ENCODE measurements at regions not wholly inside any gene's neighbourhood (a gene's known extent, or its start where the extent isn't known, plus 50 kb on each side); places are given as distances from the start of the nearest gene placed in this dataset.

DNA sequence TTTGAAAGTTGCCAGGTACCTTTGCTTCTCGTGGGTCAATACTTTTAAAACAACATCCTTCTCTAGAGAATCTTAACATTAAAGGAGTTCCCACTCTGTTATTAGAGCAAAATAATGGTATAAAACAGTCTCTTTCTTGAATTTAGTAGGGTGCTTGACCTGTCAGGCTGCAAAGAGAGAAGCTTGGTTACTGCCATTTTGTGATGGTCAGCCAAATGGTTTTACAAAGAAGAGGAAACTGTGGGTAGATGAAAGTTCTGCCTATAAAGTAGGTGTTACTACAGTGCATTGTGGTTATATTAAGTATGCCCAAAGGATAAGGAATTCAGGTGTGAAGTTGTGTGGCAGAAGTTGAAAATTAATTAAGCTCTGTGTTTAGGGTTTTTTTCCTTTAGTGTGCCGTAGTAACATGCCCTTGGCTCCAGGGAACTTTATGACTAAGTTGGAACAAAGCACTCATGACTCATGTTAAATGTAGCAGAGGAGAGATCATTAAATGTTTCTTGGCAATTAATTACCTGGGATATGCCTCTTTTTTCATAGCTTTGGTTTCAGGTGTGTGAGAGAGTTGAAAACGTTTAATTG lies 354.0 kb upstream of the KITLG start:
- Histone ChIP-seq H3K36me3 (ENCODE audit: control insufficient read depth in 2 of 2, insufficient read depth in 2 of 2, low read length in 2 of 2) (no peaks in the 10 kb centered on the region), H3K4me3 (ENCODE audit: low read length in 2 of 2) (no peak overlapping the region), H3K27me3 (ENCODE audit: control insufficient read depth in 1 of 2, insufficient read depth in 2 of 2, low read length in 2 of 2) (no peaks in the 10 kb centered on the region), H3K9ac (ENCODE audit: low read length in 2 of 2) (no peak overlapping the region), H3K9me3 (ENCODE audit: control insufficient read depth in 2 of 2, low read length in 2 of 2) (no peaks in the 10 kb centered on the region), H3K27ac (ENCODE audit: low read length) (no peak overlapping the region), H3K4me1 (ENCODE audit: control insufficient read depth, insufficient read depth, low read length) (no peaks in the 10 kb centered on the region)

DNA sequence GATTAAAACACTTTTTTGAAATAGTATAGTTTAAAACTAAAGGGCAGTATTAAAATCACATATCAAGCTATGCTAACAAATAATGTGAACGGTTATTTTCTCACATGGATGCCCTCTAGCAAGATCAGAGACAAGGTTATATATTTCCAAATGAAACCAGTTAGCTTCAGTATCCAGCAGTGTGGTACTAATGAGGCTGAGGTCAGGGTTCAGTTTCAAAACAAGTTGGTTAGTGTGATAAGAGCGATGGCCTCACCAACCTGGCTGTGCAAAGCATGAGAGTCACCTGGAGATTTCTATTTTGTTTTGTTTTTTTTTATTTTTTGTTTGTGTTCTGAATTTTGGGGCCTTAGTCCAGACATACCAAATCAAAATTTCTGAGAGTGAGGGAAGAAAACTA lies 352.2 kb upstream of the KITLG start:
- H3K27me3 ChIP-seq (ENCODE audit: control insufficient read depth in 1 of 2, insufficient read depth in 2 of 2, low read length in 2 of 2) = no peaks in the 10 kb centered on the region
- H3K36me3 ChIP-seq (ENCODE audit: control insufficient read depth in 2 of 2, insufficient read depth in 2 of 2, low read length in 2 of 2) = no peaks in the 10 kb centered on the region
- no peak overlapping the region for H3K27ac ChIP-seq (ENCODE audit: low read length)
- H3K9ac ChIP-seq (ENCODE audit: low read length in 2 of 2) = no peak overlapping the region
- no peaks in the 10 kb centered on the region for H3K4me1 ChIP-seq (ENCODE audit: control insufficient read depth, insufficient read depth, low read length)
- no peak overlapping the region for H3K4me3 ChIP-seq (ENCODE audit: low read length in 2 of 2)
- no peaks in the 10 kb centered on the region for H3K9me3 ChIP-seq (ENCODE audit: control insufficient read depth in 2 of 2, low read length in 2 of 2)

DNA sequence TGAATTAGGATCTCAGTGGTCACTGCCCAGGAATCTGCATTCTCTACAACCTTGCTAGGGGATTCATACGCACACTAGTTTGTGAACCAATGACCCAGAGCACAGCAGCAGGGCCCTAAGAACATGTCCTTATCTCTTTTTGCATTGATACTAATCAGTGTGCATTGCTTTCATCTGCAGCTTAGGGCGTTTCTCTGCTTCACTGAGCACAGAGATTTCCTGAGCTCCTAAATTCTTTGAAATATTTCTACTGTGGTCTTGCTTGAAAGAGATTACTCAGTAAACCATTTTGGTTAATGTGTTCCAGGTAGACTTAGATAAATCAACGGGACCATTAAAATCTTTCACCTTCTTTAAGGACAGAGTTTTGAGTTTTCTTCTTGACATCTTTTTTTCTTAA lies 351.3 kb upstream of the KITLG start:
- Histone ChIP-seq H3K9ac (ENCODE audit: low read length in 2 of 2) (no peak overlapping the region), H3K9me3 (ENCODE audit: control insufficient read depth in 2 of 2, low read length in 2 of 2) (no peaks in the 10 kb centered on the region), H3K27ac (ENCODE audit: low read length) (no peak overlapping the region), H3K4me3 (ENCODE audit: low read length in 2 of 2) (no peak overlapping the region), H3K27me3 (ENCODE audit: control insufficient read depth in 1 of 2, insufficient read depth in 2 of 2, low read length in 2 of 2) (no peaks in the 10 kb centered on the region), H3K36me3 (ENCODE audit: control insufficient read depth in 2 of 2, insufficient read depth in 2 of 2, low read length in 2 of 2) (no peaks in the 10 kb centered on the region), H3K4me1 (ENCODE audit: control insufficient read depth, insufficient read depth, low read length) (no peaks in the 10 kb centered on the region)

DNA sequence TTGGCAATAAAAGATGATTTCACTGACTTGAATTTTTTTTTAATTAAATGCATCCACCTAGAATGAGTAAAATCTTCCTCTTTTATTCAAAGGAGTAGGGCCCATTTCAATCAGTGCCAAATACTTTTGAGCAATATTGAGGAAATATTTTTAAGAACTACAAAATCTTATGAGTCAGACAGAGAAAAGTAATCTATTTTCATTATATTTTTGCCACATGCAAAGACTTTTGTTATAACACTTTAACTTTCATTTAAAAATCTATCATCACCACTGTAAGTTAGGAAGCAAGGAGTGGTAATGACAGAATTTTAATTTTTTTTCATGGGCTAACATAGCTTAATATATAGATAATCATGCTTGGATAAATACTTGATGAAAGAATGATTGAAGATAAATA lies 345.2 kb upstream of the KITLG start:
- Histone ChIP-seq H3K4me3 (ENCODE audit: low read length in 2 of 2) (no peak overlapping the region), H3K9ac (ENCODE audit: low read length in 2 of 2) (no peak overlapping the region), H3K9me3 (ENCODE audit: control insufficient read depth in 2 of 2, low read length in 2 of 2) (no peaks in the 10 kb centered on the region), H3K36me3 (ENCODE audit: control insufficient read depth in 2 of 2, insufficient read depth in 2 of 2, low read length in 2 of 2) (no peaks in the 10 kb centered on the region), H3K4me1 (ENCODE audit: control insufficient read depth, insufficient read depth, low read length) (no peaks in the 10 kb centered on the region), H3K27ac (ENCODE audit: low read length) (no peak overlapping the region), H3K27me3 (ENCODE audit: control insufficient read depth in 1 of 2, insufficient read depth in 2 of 2, low read length in 2 of 2) (no peaks in the 10 kb centered on the region)

- no peaks in the 10 kb centered on the region for H3K4me1 ChIP-seq (ENCODE audit: control insufficient read depth, insufficient read depth, low read length)
Measured at GRCh38 chr12:88924162-88924561, 343.9 kb upstream of the KITLG start.

DNA sequence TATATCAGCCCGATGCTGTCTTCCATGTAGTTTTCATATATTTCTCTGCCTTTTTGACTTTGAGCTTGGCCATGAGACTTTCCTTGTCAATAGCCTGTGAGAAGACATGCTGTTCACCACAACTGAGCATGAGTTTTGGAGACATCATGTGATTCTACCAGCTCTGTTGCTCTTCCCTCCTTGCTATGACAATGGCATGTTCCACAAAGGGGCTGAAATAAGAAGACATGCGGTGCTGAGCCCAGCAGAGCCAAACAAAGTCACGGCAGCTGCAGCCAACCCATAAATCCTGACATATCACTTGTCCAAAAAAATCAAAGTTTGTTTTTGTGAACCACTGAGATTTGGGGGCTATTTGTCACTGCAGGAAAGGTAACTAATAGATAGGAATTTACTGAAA lies 343.4 kb upstream of the KITLG start:
- Histone ChIP-seq H3K36me3 (ENCODE audit: control insufficient read depth in 2 of 2, insufficient read depth in 2 of 2, low read length in 2 of 2) (no peaks in the 10 kb centered on the region), H3K9me3 (ENCODE audit: control insufficient read depth in 2 of 2, low read length in 2 of 2) (no peaks in the 10 kb centered on the region), H3K4me1 (ENCODE audit: control insufficient read depth, insufficient read depth, low read length) (no peaks in the 10 kb centered on the region), H3K4me3 (ENCODE audit: low read length in 2 of 2) (no peak overlapping the region), H3K27me3 (ENCODE audit: control insufficient read depth in 1 of 2, insufficient read depth in 2 of 2, low read length in 2 of 2) (no peaks in the 10 kb centered on the region), H3K9ac (ENCODE audit: low read length in 2 of 2) (no peak overlapping the region), H3K27ac (ENCODE audit: low read length) (no peak overlapping the region)

More at GRCh38 chr12:88924162-88924561, 343.9 kb upstream of the KITLG start:
- Histone ChIP-seq H3K27me3 (ENCODE audit: control insufficient read depth in 1 of 2, insufficient read depth in 2 of 2, low read length in 2 of 2) (no peaks in the 10 kb centered on the region), H3K36me3 (ENCODE audit: control insufficient read depth in 2 of 2, insufficient read depth in 2 of 2, low read length in 2 of 2) (no peaks in the 10 kb centered on the region), H3K27ac (ENCODE audit: low read length) (no peak overlapping the region), H3K9ac (ENCODE audit: low read length in 2 of 2) (no peak overlapping the region), H3K4me3 (ENCODE audit: low read length in 2 of 2) (no peak overlapping the region), H3K9me3 (ENCODE audit: control insufficient read depth in 2 of 2, low read length in 2 of 2) (no peaks in the 10 kb centered on the region)

DNA sequence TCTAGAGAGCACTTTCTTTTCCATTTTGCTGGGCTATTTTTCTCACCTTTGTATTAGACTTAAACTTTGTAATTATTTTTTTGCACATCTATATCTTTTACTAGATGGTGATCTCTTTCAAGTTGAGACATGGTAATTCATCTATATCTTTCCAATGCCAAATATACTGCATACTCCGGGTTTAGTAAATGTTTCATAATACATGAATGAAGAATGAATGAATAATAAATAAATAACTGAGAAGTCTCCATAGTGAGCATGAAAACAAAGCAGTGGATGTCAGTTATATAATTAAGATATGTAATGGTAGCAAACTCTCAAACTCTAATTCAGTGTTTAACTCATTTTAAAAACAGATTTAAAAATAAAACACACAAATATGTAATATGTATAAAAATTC lies 342.5 kb upstream of the KITLG start:
- Histone ChIP-seq H3K9ac (ENCODE audit: low read length in 2 of 2) (no peak overlapping the region), H3K27ac (ENCODE audit: low read length) (no peak overlapping the region), H3K4me3 (ENCODE audit: low read length in 2 of 2) (no peak overlapping the region), H3K36me3 (ENCODE audit: control insufficient read depth in 2 of 2, insufficient read depth in 2 of 2, low read length in 2 of 2) (no peaks in the 10 kb centered on the region), H3K9me3 (ENCODE audit: control insufficient read depth in 2 of 2, low read length in 2 of 2) (no peaks in the 10 kb centered on the region), H3K4me1 (ENCODE audit: control insufficient read depth, insufficient read depth, low read length) (no peaks in the 10 kb centered on the region), H3K27me3 (ENCODE audit: control insufficient read depth in 1 of 2, insufficient read depth in 2 of 2, low read length in 2 of 2) (no peaks in the 10 kb centered on the region)

DNA sequence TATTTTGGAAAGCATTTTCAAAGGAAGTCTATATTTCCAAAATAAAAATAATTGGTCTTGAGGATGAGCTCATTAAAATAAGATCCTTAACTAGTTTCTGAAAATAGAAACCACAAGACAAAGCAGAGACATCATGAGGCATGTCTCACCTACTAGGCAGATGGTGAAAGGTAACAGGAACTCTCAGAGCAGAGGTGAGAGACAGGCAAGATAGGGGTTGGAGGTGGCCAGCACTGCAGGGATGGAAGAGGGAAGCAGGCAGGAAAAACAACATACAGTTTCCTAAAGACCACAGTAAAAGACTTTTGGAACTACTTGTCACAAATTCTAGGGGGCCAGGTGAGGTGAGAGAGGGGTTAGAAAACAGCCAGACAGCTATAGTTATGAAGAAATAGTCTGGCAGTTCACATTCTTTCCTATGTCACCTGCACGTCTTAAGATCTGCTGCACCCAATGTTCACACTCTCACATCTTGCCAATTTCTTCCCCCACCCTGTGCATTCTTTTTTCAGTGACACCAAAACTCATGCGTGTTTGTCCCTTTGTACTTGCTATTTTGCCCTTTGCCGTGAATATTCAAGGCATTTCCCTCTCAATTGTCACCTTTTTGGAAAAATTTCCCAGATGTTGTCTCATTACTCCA lies 341.7 kb upstream of the KITLG start:
- no peak overlapping the region for H3K4me3 ChIP-seq (ENCODE audit: low read length in 2 of 2)
- H3K27me3 ChIP-seq (ENCODE audit: control insufficient read depth in 1 of 2, insufficient read depth in 2 of 2, low read length in 2 of 2) = no peaks in the 10 kb centered on the region
- H3K4me1 ChIP-seq (ENCODE audit: control insufficient read depth, insufficient read depth, low read length) = no peaks in the 10 kb centered on the region
- no peaks in the 10 kb centered on the region for H3K9me3 ChIP-seq (ENCODE audit: control insufficient read depth in 2 of 2, low read length in 2 of 2)
- no peak overlapping the region for H3K9ac ChIP-seq (ENCODE audit: low read length in 2 of 2)
- H3K27ac ChIP-seq (ENCODE audit: low read length) = no peak overlapping the region
- no peaks in the 10 kb centered on the region for H3K36me3 ChIP-seq (ENCODE audit: control insufficient read depth in 2 of 2, insufficient read depth in 2 of 2, low read length in 2 of 2)

GRCh38 chr12:88921434-88921833 lies 341.2 kb upstream of the KITLG start:
- Histone ChIP-seq H3K27me3 (ENCODE audit: control insufficient read depth in 1 of 2, insufficient read depth in 2 of 2, low read length in 2 of 2) (no peaks in the 10 kb centered on the region), H3K4me3 (ENCODE audit: low read length in 2 of 2) (no peak overlapping the region), H3K9me3 (ENCODE audit: control insufficient read depth in 2 of 2, low read length in 2 of 2) (no peaks in the 10 kb centered on the region), H3K36me3 (ENCODE audit: control insufficient read depth in 2 of 2, insufficient read depth in 2 of 2, low read length in 2 of 2) (no peaks in the 10 kb centered on the region), H3K9ac (ENCODE audit: low read length in 2 of 2) (no peak overlapping the region), H3K27ac (ENCODE audit: low read length) (no peak overlapping the region), H3K4me1 (ENCODE audit: control insufficient read depth, insufficient read depth, low read length) (no peaks in the 10 kb centered on the region)

DNA sequence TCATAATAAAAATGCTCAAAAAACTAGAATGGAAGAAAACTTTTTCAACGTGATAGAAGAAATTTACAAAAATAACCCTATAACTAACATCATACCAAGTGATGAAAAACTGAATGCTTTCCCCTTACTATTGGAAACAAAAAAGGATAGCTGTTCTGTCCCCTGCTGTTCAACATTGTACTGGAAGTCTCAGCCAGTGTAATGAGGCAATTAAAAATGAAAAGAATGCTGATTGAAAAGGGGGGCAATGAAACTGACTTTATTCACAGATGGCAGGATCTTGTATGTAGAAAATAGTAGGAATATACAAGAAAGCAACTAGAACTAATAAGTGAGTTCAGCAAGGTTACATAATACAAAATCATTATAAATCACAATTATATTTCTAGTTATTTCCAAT lies 337.9 kb upstream of the KITLG start:
- no peak overlapping the region for H3K27ac ChIP-seq (ENCODE audit: low read length)
- no peak overlapping the region for H3K4me3 ChIP-seq (ENCODE audit: low read length in 2 of 2)
- no peaks in the 10 kb centered on the region for H3K4me1 ChIP-seq (ENCODE audit: control insufficient read depth, insufficient read depth, low read length)
- no peaks in the 10 kb centered on the region for H3K27me3 ChIP-seq (ENCODE audit: control insufficient read depth in 1 of 2, insufficient read depth in 2 of 2, low read length in 2 of 2)
- no peak overlapping the region for H3K9ac ChIP-seq (ENCODE audit: low read length in 2 of 2)
- H3K9me3 ChIP-seq (ENCODE audit: control insufficient read depth in 2 of 2, low read length in 2 of 2) = no peaks in the 10 kb centered on the region
- no peaks in the 10 kb centered on the region for H3K36me3 ChIP-seq (ENCODE audit: control insufficient read depth in 2 of 2, insufficient read depth in 2 of 2, low read length in 2 of 2)

DNA sequence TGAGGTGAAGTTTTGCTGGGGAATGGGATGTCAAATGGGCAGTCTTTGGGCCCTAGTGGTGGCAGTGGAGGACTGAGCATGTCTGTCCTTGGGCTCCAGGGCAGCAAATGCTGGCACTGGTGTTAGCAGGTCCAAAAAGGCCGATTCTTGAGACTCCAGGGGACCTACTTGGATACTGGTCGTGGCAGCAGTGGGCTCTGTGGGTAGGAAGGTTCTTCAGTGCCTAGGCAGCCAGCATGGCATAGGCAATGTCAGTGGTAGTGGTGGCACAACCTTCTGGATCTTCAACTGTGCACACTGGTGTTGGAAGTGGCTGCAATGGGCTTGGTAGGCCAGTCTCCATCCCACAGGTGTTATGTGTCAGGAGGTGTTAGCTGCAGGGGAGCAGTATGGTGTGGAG lies 334.7 kb upstream of the KITLG start:
- Histone ChIP-seq H3K9ac (ENCODE audit: low read length in 2 of 2) (no peak overlapping the region), H3K4me1 (ENCODE audit: control insufficient read depth, insufficient read depth, low read length) (no peaks in the 10 kb centered on the region), H3K4me3 (ENCODE audit: low read length in 2 of 2) (no peak overlapping the region), H3K27ac (ENCODE audit: low read length) (no peak overlapping the region), H3K36me3 (ENCODE audit: control insufficient read depth in 2 of 2, insufficient read depth in 2 of 2, low read length in 2 of 2) (no peaks in the 10 kb centered on the region), H3K9me3 (ENCODE audit: control insufficient read depth in 2 of 2, low read length in 2 of 2) (no peaks in the 10 kb centered on the region), H3K27me3 (ENCODE audit: control insufficient read depth in 1 of 2, insufficient read depth in 2 of 2, low read length in 2 of 2) (no peaks in the 10 kb centered on the region)
